NCI-H82 treated with DMSO at 0.1 percent for 48 hours (cell line): ENCODE measurements at regions not wholly inside any gene's neighbourhood (a gene's known extent, or its start where the extent isn't known, plus 50 kb on each side); places are given as distances from the start of the nearest gene placed in this dataset.

Experiments used
- DNase-seq: peaks from one replicate; lab custom pipeline; 2025; ENCODE audit not compliant: unreplicated experiment; lab: John Stamatoyannopoulos, UW

- no peak for DNase-seq
Measured at GRCh38 chrX:36916941-36917340, 91.2 kb upstream of the FAM47C start.

DNA sequence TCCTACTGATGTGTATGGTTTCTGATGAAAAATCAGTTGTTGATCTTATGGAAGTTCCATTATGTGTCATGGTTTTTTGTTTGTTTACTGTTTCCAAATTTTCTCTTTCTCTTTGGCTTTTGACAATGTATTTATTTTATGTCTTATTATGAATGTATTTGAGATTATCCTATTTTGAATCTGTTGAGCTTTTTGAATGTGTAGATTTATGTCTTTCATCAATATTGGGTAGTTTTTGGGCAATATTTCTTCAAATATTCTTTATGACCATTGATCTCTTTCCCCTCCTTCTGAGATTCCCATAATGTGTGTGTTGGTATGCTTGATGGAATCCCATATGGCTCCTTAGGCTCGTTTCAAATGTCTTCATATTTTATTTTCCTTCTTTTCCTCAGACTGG is 80.5 kb upstream of the FAM47C start:
- DNase-seq, result no peak

DNA sequence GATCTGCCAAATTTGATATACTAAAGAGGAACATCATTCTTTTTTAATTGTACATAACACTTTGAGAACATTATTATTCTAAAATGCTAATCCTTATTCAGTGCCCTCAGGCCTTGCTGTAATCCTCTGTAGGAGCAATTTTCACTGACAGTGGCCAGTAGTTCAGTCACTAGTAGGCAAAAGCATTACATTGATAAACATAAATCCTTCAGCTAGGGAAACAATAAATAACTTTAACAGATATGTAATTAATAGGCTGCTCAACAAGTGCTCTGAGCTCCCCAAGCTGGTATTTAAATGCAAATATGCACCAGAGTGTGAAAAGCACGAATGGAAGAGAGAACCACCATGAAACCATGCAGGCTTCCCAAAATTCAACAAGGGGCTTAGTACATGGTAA is 77.7 kb upstream of the FAM47C start:
- no peak for DNase-seq

- no peak for DNase-seq
Measured at GRCh38 chrX:36947214-36947613, 61.0 kb upstream of the FAM47C start.

DNA sequence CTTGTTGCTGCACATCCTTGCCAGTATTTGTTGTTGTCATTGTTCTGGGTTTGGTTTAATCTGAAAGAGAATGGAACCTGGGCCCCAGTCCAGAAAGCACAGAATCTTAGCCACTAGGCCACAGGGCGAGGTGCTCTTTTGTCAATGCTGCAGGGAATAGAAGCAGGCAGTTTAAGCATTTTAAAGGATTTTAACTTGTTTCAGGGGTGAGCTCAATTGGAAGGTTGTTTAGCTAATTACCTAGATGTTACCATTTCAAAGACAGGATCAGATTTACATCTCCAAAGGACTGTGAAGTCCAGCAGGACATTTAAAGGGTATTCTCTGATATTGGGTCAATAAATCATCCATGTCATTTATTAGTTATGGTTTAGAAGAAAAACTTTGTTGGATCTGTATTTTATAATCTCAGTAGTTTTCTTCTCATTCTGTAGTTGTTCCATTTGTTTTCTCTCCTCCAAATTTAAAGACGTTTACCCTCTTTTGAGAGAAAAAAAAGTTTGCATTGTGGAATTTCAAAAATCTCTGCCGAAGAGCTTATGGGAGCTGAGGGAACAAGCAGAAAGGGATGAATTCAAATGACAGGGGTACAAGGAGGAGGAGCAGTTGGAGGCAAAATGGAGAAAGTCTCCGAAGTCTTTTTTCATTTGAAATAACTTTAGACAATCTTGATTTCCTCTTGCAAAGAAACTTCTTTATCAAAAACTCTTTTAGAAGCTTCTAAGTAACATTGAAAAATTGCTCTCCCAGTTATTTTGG is 57.5 kb upstream of the FAM47C start:
- DNase-seq, result no peak

DNA sequence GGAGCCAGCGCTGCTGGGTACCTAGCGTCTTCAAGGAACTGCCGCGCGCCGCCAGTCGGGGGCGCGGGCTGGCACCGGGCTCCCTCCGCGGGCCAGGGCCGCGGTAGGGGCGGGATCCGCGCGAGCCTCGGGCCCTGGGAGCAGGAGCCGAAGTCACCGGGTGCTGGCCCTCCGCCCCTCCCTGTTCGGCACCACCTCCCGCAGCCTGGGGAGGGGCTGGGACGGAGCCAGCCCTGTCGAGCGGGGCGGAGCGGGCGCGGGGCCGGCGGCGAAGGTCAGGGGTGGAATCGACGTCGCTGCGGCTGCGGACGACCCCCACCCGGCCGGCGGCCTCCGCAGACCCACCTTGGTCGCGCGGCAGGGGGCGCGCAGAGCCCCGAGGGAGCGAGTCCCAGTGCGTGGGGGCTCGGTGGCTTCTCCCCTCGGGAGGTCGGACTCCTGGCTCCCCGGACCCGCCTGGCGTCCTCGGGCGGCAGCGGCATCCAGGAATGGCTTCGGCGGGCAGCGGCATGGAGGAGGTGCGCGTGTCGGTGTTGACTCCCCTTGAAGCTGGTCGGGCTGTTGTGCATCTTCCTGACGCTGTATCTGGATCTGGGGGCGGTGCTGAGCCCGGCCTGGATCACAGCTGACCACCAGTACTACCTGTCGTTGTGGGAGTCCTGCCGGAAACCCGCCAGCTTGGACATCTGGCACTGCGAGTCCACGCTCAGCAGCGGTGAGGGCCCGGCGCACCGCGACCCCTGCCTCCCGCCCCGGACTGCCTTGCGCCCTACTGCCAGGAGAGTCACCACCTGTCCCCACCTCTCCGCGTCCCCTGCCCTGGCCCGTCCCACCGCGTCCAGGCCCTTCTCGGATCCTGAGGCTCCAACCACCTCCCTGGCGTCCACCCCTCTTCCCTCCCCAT is 50.5 kb upstream of the FAM47C start:
- no peak for DNase-seq
